HG03558 (cell line): ENCODE measurements at regions not wholly inside any gene's neighbourhood (a gene's known extent, or its start where the extent isn't known, plus 50 kb on each side); places are given as distances from the start of the nearest gene placed in this dataset.
"Not testable (repeated sequence)": the region's sequence is repeated elsewhere in the genome, so short reads cannot be mapped to it uniquely, and the experiment has no call there.

Experiments
- ATAC-seq: cut with Tn5 transposase; IDR thresholded peaks from one replicate; pipeline ENCODE4 v1.9.1; 2021; ENCODE audit warnings: moderate number of reproducible peaks; ENCODE audit not compliant: unreplicated experiment; ENCODE audit errors: extremely low read depth

- ATAC-seq, result no peak
Observed at GRCh38 chr4:84381759-84382158, 117.3 kb downstream of the NKX6-1 start.

- ATAC-seq, result no peak
Observed at GRCh38 chr4:84379917-84380641, 119.0 kb downstream of the NKX6-1 start.

- ATAC-seq, result no peak
Observed at GRCh38 chr4:84378983-84379382, 120.1 kb downstream of the NKX6-1 start.

GRCh38 chr4:84378356-84378755 is 120.7 kb downstream of the NKX6-1 start:
- no peak for ATAC-seq

- ATAC-seq, result no peak
Observed at GRCh38 chr4:84366907-84367306, 132.2 kb downstream of the NKX6-1 start.

GRCh38 chr4:84366161-84366560 is 132.9 kb downstream of the NKX6-1 start:
- ATAC-seq, result no peak

GRCh38 chr4:84362896-84363655 is 136.0 kb downstream of the NKX6-1 start:
- ATAC-seq, result no peak

- no peak for ATAC-seq
Observed at GRCh38 chr4:84342161-84342560, 156.9 kb downstream of the NKX6-1 start.

GRCh38 chr4:84341559-84341958 is 157.5 kb downstream of the NKX6-1 start:
- no peak for ATAC-seq

GRCh38 chr4:84338367-84338766 is 160.7 kb downstream of the NKX6-1 start:
- ATAC-seq, result no peak

- ATAC-seq, result no peak
Observed at GRCh38 chr4:84336964-84337705, 162.0 kb downstream of the NKX6-1 start.

GRCh38 chr4:84327526-84327925 is 171.6 kb downstream of the NKX6-1 start:
- no peak for ATAC-seq

GRCh38 chr4:84325625-84326024 is 173.5 kb downstream of the NKX6-1 start:
- no peak for ATAC-seq

GRCh38 chr4:84324303-84325245 is 174.5 kb downstream of the NKX6-1 start:
- ATAC-seq, result no peak

GRCh38 chr4:84319124-84319523 is 180.0 kb downstream of the NKX6-1 start:
- no peak for ATAC-seq

GRCh38 chr4:84317513-84317912 is 181.6 kb downstream of the NKX6-1 start:
- no peak for ATAC-seq

- no peak for ATAC-seq
Observed at GRCh38 chr4:84312426-84313012, 186.6 kb downstream of the NKX6-1 start.

GRCh38 chr4:84309191-84309590 is 189.9 kb downstream of the NKX6-1 start:
- ATAC-seq, result no peak

- not testable (repeated sequence) for ATAC-seq
Observed at GRCh38 chr4:84298719-84299254, 200.3 kb downstream of the NKX6-1 start.
